ENCODE measurements at regions not wholly inside any gene's neighbourhood (a gene's known extent, or its start where the extent isn't known, plus 50 kb on each side); places are given as distances from the start of the nearest gene placed in this dataset.

- TF ChIP-seq ZNF124 (CRISPR knock-in tag; IDR thresholded peaks at IDR 0.05) (no peak), ZNF184 (CRISPR knock-in tag; IDR thresholded peaks at IDR 0.05) (no peak), SNAPC5 (CRISPR knock-in tag; IDR thresholded peaks at IDR 0.05) (no peak), HNRNPL (IDR thresholded peaks at IDR 0.05; ENCODE audit: low read depth, low read length) (no peak), CCNT2 (IDR thresholded peaks at IDR 0.05; ENCODE audit: borderline replicate concordance, extremely low read depth, insufficient read length, low read depth, low read length) (peak; percentile 69), MAFK (IDR thresholded peaks at IDR 0.05; ENCODE audit: low read length) (no peak; the same call in 1 of the 2 replicates), ZBTB49 (CRISPR knock-in tag; IDR thresholded peaks at IDR 0.05; ENCODE audit: borderline replicate concordance) (no peak), ELF1 (tag; IDR thresholded peaks at IDR 0.05) (peak; percentile 35; the same call in 1 of the 2 replicates), DLX4 (CRISPR knock-in tag; IDR thresholded peaks at IDR 0.05) (no peak), ZFP36 (IDR thresholded peaks at IDR 0.05; ENCODE audit: low read depth, low read length, partially characterized antibody) (no peak), GTF2E2 (tag; IDR thresholded peaks at IDR 0.05) (no peak), ZNF778 (CRISPR knock-in tag; IDR thresholded peaks at IDR 0.05) (no peak), ZNF707 (CRISPR knock-in tag; conservative IDR thresholded peaks at IDR 0.05) (no peak), ZNF436 (CRISPR knock-in tag; IDR thresholded peaks at IDR 0.05) (no peak), ZKSCAN3 (CRISPR knock-in tag; IDR thresholded peaks at IDR 0.05) (no peak), ZNF134 (CRISPR knock-in tag; conservative IDR thresholded peaks at IDR 0.05) (no peak), EGR1 (conservative IDR thresholded peaks at IDR 0.05) (no peak), CBX8 (IDR thresholded peaks at IDR 0.05; ENCODE audit: borderline replicate concordance, extremely low read depth, low read depth, low read length, poor library complexity, severe bottlenecking) (no peak), ETV6 (IDR thresholded peaks at IDR 0.05; ENCODE audit: borderline replicate concordance in 1 of 2, low read depth in 2 of 2, low read length in 1 of 2) (0 out of 4 replicates have a peak, but pooled peaks of 1 of the 2 experiments have one; percentile 36), ETV6 (CRISPR knock-in tag; IDR thresholded peaks at IDR 0.05; ENCODE audit: borderline replicate concordance) (no peak)
- TF ChIP-seq, protein P1, sequence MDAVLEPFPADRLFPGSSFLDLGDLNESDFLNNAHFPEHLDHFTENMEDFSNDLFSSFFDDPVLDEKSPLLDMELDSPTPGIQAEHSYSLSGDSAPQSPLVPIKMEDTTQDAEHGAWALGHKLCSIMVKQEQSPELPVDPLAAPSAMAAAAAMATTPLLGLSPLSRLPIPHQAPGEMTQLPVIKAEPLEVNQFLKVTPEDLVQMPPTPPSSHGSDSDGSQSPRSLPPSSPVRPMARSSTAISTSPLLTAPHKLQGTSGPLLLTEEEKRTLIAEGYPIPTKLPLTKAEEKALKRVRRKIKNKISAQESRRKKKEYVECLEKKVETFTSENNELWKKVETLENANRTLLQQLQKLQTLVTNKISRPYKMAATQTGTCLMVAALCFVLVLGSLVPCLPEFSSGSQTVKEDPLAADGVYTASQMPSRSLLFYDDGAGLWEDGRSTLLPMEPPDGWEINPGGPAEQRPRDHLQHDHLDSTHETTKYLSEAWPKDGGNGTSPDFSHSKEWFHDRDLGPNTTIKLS (IDR thresholded peaks at IDR 0.05; ENCODE audit: borderline replicate concordance, low read depth): peak; percentile 15; the same call in 1 of the 2 replicates
- TF ChIP-seq, protein P2, sequence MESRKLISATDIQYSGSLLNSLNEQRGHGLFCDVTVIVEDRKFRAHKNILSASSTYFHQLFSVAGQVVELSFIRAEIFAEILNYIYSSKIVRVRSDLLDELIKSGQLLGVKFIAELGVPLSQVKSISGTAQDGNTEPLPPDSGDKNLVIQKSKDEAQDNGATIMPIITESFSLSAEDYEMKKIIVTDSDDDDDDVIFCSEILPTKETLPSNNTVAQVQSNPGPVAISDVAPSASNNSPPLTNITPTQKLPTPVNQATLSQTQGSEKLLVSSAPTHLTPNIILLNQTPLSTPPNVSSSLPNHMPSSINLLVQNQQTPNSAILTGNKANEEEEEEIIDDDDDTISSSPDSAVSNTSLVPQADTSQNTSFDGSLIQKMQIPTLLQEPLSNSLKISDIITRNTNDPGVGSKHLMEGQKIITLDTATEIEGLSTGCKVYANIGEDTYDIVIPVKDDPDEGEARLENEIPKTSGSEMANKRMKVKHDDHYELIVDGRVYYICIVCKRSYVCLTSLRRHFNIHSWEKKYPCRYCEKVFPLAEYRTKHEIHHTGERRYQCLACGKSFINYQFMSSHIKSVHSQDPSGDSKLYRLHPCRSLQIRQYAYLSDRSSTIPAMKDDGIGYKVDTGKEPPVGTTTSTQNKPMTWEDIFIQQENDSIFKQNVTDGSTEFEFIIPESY (CRISPR knock-in tag; IDR thresholded peaks at IDR 0.05): no peak
Measured at GRCh38 chr5:124655921-124656511, 90.4 kb downstream of the ZNF608 start (continued).

Measured in K562 (cell line).